ENCODE measurements at regions not wholly inside any gene's neighbourhood (a gene's known extent, or its start where the extent isn't known, plus 50 kb on each side); places are given as distances from the start of the nearest gene placed in this dataset.
A peak's percentile ranks its signal among the peaks of the same experiment; 100 is the strongest.
"Not testable (repeated sequence)": the region's sequence is repeated elsewhere in the genome, so short reads cannot be mapped to it uniquely, and the experiment has no call there.

DNA sequence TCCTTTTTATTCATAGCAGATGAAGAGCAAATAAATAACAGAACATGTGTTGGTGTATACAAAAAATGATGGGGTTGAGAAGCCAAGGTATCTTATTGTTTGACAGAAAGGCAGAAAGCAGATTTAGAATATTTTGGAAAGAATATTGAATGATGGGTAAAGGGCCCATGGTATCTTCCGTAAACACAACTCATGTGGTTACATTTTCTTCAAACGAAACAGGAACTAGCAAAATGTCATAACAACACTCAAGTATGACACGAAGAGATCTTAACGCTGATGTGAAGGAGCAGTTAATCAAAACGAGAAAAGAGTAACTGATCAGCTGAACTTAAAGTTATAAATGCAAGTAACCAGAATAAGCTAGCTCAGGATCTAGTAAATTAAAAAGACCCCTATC lies 195.7 kb upstream of the GK2 start:
- DNase-seq (no peak), ATAC-seq (no peak)
- intact Hi-C loops (cut with DNase I), result no loop called here
- Histone ChIP-seq H3K36me3 (ENCODE audit: insufficient read depth in 1 of 2, low read depth in 1 of 2) (no peaks in the 10 kb centered on the region), H3K4me3 (no peak overlapping the region), H3K27me3 (ENCODE audit: insufficient read depth in 3 of 3, low read length in 2 of 3) (no peaks in the 10 kb centered on the region), H3K27ac (no peak overlapping the region), H3K9me3 (no peaks in the 10 kb centered on the region), H3K4me1 (no peaks in the 10 kb centered on the region)
- 85 to 92% (median 88%) methylated on average over 5 of the region's 5 CpGs for WGBS, 3 donors
- TF ChIP-seq, protein P1, sequence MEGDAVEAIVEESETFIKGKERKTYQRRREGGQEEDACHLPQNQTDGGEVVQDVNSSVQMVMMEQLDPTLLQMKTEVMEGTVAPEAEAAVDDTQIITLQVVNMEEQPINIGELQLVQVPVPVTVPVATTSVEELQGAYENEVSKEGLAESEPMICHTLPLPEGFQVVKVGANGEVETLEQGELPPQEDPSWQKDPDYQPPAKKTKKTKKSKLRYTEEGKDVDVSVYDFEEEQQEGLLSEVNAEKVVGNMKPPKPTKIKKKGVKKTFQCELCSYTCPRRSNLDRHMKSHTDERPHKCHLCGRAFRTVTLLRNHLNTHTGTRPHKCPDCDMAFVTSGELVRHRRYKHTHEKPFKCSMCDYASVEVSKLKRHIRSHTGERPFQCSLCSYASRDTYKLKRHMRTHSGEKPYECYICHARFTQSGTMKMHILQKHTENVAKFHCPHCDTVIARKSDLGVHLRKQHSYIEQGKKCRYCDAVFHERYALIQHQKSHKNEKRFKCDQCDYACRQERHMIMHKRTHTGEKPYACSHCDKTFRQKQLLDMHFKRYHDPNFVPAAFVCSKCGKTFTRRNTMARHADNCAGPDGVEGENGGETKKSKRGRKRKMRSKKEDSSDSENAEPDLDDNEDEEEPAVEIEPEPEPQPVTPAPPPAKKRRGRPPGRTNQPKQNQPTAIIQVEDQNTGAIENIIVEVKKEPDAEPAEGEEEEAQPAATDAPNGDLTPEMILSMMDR (IDR thresholded peaks at IDR 0.05), result no peak

DNA sequence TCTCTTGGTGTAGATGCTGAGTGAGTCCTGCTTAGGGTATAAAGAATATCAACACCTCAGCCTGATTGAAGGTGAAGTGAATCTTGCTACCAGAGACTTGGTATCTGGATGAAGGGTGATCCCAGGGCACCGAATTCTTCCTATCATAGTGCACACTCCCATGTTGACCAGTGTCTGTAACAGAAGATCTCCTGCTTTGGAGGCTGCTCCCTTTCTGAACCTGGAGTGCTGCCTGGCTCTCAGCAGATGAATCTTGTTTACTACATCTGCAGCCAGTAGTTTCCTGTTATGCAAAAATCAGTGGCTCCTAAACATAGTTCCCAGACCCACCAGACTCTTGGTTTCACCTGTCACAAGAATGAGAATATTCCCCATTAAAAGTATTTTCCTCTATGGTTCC lies 191.7 kb upstream of the GK2 start:
- ATAC-seq, result peak in 1 of 4 donors; percentile 71
- H3K27me3 ChIP-seq (ENCODE audit: insufficient read depth in 3 of 3, low read length in 2 of 3), result no peaks in the 10 kb centered on the region
- H3K4me3 ChIP-seq, result no peak overlapping the region
- H3K27ac ChIP-seq, result no peak overlapping the region
- TF ChIP-seq, protein P1 (IDR thresholded peaks at IDR 0.05), result no peak
- H3K36me3 ChIP-seq (ENCODE audit: insufficient read depth in 1 of 2, low read depth in 1 of 2), result no peaks in the 10 kb centered on the region
- H3K4me1 ChIP-seq, result no peaks in the 10 kb centered on the region
- no peaks in the 10 kb centered on the region for H3K9me3 ChIP-seq
- intact Hi-C loops (cut with DNase I), result no loop called here
- no peak for DNase-seq
- WGBS, 3 donors, result 33 to 75% (median 42%) methylated on average over 1 of the region's 1 CpG

DNA sequence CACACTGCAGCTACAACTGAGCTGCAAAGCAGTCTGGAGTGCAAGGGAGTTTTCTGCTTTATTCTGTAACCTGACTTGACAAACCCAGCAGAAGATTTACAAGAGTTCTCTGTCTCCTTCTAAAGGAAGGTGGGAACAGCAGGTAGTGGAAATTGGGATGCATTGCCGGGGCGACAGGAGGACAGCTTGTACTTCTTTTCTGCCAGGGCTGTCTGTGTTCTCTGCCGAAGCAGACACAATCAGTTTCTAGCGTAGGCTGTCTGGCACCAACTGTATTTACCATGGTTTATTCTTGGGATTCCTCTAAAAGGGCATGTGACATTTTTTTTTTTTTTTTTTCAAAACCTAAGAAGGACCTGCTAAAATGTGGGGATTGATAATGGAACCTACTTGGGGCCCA lies 190.8 kb upstream of the GK2 start:
- ATAC-seq (peak in 1 of 4 donors; percentile 67), DNase-seq (no peak)
- H3K36me3 ChIP-seq (ENCODE audit: insufficient read depth in 1 of 2, low read depth in 1 of 2), result no peaks in the 10 kb centered on the region
- TF ChIP-seq, protein P1 (IDR thresholded peaks at IDR 0.05), result no peak
- H3K9me3 ChIP-seq, result no peaks in the 10 kb centered on the region
- intact Hi-C loops (cut with DNase I), result no loop called here
- H3K27me3 ChIP-seq (ENCODE audit: insufficient read depth in 3 of 3, low read length in 2 of 3), result no peaks in the 10 kb centered on the region
- H3K4me3 ChIP-seq, result no peak overlapping the region
- H3K27ac ChIP-seq, result no peak overlapping the region
- no peaks in the 10 kb centered on the region for H3K4me1 ChIP-seq
- WGBS, 3 donors, result 25 to 38% (median 29%) methylated on average over 4 of the region's 4 CpGs

DNA sequence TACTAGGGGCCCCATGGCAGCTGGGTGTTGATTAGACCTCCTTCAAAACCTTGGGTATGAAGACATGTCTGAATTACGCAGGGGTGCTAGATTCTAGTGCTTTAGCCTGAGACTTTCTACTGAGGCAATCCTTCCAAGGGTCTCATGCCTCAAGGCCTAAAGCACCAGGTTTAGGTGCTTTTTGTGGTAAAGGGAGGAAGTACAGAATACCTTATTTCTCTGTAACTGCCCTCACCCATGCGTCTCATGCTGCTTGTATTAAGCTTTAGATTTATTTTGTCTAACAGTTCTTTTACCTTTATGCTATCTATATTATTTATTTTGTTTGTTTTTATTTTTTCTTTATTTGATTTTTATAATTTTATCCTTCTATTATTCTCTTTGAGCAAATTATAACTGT lies 190.2 kb upstream of the GK2 start:
- H3K27ac ChIP-seq, result no peak overlapping the region
- no peaks in the 10 kb centered on the region for H3K36me3 ChIP-seq (ENCODE audit: insufficient read depth in 1 of 2, low read depth in 1 of 2)
- WGBS, 3 donors, result 93 to 98% (median 96%) methylated on average over 2 of the region's 2 CpGs
- ATAC-seq (no peak), DNase-seq (no peak)
- intact Hi-C loops (cut with DNase I), result no loop called here
- no peak overlapping the region for H3K4me3 ChIP-seq
- no peaks in the 10 kb centered on the region for H3K27me3 ChIP-seq (ENCODE audit: insufficient read depth in 3 of 3, low read length in 2 of 3)
- H3K4me1 ChIP-seq, result no peaks in the 10 kb centered on the region
- no peaks in the 10 kb centered on the region for H3K9me3 ChIP-seq
- TF ChIP-seq, protein P1 (IDR thresholded peaks at IDR 0.05), result no peak

DNA sequence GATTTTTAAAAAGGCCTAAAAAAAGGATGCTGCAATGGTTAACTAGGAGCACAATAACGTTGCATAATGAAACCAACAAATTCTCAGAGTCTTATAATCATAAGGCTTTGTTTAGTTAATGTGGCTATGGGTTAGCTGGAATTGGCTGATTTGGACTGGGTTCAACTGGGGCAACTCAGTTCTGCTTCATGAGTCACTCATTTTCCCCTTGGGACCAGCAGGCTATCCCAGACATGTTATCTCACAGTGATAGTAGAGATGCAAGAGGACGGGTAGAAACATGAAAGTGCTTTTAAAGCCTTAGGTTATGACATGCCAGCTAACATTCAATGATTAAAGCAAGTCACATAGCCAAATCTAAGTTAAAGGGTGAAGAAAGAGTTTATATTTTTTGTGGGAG lies 189.2 kb upstream of the GK2 start:
- ATAC-seq (no peak), DNase-seq (no peak)
- Histone ChIP-seq H3K27me3 (ENCODE audit: insufficient read depth in 3 of 3, low read length in 2 of 3) (no peaks in the 10 kb centered on the region), H3K4me1 (no peaks in the 10 kb centered on the region), H3K36me3 (ENCODE audit: insufficient read depth in 1 of 2, low read depth in 1 of 2) (no peaks in the 10 kb centered on the region), H3K4me3 (no peak overlapping the region), H3K9me3 (no peaks in the 10 kb centered on the region), H3K27ac (no peak overlapping the region)
- TF ChIP-seq, protein P1 (IDR thresholded peaks at IDR 0.05), result no peak
- intact Hi-C loops (cut with DNase I), result no loop called here
- WGBS, 3 donors, result 54 to 63% (median 59%) methylated on average over 2 of the region's 2 CpGs

DNA sequence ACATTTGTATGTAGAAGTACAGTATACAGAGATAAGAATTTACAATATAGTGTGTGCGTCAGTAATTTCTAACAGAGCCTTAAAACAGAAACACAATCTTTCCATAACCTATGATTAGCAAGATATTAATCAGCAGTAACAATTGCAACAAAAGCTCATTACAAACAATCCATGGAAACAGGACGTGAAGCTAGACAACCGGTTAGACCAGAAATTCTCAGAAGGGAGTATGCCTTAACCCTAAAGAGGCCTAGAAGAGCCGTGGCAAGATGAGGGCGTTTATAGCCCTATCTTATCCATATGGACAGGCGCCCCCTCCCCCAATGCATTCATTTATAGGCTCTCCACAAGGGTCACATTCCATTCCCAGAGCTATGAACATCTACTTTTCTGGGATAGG lies 184.2 kb upstream of the GK2 start:
- H3K4me3 ChIP-seq; H3K4me1 ChIP-seq; intact Hi-C loops (cut with DNase I); H3K27me3 ChIP-seq (ENCODE audit: insufficient read depth in 3 of 3, low read length in 2 of 3); ATAC-seq; H3K27ac ChIP-seq; H3K9me3 ChIP-seq; DNase-seq; H3K36me3 ChIP-seq (ENCODE audit: insufficient read depth in 1 of 2, low read depth in 1 of 2): not testable (repeated sequence)
- 87 to 90% (median 89%) methylated on average over 5 of the region's 6 CpGs for WGBS, 3 donors
